ENCODE measurements at regions not wholly inside any gene's neighbourhood (a gene's known extent, or its start where the extent isn't known, plus 50 kb on each side); places are given as distances from the start of the nearest gene placed in this dataset.

DNA sequence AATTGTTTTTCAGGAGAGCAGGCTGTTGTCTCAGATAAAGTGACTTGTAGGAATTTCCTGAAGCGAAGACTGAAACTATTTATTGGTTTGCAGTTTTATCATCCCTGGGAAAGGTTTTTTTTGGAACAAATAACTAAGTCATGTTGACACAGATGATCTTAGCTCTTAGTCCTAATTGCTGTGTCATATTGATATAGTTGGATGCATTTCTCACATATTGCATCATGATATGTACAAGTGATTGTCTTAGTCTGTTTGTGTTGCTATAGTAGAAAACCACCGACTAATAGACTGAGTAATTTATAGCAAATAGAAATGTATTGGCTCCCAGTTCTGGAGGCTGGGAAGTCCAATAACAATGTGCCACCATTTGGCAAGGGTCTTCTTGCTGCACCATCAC lies 397.5 kb upstream of the PPP1R2C start:
- TF ChIP-seq ISL1 (CRISPR knock-in tag; IDR thresholded peaks at IDR 0.05): no peak
- no peak for TF ChIP-seq RARB (CRISPR knock-in tag; IDR thresholded peaks at IDR 0.05)
- TF ChIP-seq ZNF70 (CRISPR knock-in tag; IDR thresholded peaks at IDR 0.05): no peak
- TF ChIP-seq, protein P1, sequence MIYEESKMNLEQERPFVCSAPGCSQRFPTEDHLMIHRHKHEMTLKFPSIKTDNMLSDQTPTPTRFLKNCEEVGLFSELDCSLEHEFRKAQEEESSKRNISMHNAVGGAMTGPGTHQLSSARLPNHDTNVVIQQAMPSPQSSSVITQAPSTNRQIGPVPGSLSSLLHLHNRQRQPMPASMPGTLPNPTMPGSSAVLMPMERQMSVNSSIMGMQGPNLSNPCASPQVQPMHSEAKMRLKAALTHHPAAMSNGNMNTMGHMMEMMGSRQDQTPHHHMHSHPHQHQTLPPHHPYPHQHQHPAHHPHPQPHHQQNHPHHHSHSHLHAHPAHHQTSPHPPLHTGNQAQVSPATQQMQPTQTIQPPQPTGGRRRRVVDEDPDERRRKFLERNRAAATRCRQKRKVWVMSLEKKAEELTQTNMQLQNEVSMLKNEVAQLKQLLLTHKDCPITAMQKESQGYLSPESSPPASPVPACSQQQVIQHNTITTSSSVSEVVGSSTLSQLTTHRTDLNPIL (CRISPR knock-in tag; IDR thresholded peaks at IDR 0.05; ENCODE audit: low read depth): no peak
- TF ChIP-seq, protein P2, sequence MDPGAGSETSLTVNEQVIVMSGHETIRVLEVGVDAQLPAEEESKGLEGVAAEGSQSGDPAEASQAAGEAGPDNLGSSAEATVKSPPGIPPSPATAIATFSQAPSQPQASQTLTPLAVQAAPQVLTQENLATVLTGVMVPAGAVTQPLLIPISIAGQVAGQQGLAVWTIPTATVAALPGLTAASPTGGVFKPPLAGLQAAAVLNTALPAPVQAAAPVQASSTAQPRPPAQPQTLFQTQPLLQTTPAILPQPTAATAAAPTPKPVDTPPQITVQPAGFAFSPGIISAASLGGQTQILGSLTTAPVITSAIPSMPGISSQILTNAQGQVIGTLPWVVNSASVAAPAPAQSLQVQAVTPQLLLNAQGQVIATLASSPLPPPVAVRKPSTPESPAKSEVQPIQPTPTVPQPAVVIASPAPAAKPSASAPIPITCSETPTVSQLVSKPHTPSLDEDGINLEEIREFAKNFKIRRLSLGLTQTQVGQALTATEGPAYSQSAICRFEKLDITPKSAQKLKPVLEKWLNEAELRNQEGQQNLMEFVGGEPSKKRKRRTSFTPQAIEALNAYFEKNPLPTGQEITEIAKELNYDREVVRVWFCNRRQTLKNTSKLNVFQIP (CRISPR knock-in tag; IDR thresholded peaks at IDR 0.05; ENCODE audit: borderline replicate concordance, low read depth): no peak
- no peak for TF ChIP-seq ZNF565 (CRISPR knock-in tag; conservative IDR thresholded peaks at IDR 0.05; ENCODE audit: low read depth)
- TF ChIP-seq TCF4 (CRISPR knock-in tag; IDR thresholded peaks at IDR 0.05; ENCODE audit: borderline replicate concordance): no peak
- no peak for TF ChIP-seq ESRRG (CRISPR knock-in tag; IDR thresholded peaks at IDR 0.05)
- no peak for TF ChIP-seq OSR1 (CRISPR knock-in tag; IDR thresholded peaks at IDR 0.05)
- TF ChIP-seq PPARA (CRISPR knock-in tag; IDR thresholded peaks at IDR 0.05; ENCODE audit: borderline replicate concordance): no peak
- ATAC-seq: no peak

DNA sequence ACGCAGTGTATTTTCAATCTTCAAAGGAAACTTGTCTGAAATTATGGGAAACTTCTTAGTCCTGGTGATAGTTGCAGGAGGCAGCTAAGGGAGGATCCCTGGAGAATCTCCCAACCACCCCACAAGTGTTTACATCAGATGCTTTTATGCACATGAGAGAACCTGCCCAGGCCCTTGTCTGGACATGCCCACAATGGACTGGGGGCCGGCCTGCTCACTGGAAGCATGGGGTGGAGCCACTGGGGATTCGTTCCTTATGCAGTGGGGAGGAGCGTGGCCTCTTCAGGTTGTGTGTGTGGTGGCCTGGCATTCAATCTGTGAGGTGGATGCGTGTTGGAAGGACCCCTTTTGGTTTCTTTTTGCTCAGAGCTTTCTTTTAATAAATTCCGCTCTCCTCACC lies 398.7 kb upstream of the PPP1R2C start:
- TF ChIP-seq ZNF565 (CRISPR knock-in tag; conservative IDR thresholded peaks at IDR 0.05; ENCODE audit: low read depth) (no peak), ZNF8 (CRISPR knock-in tag; IDR thresholded peaks at IDR 0.05) (no peak)
- TF ChIP-seq, protein P1 (CRISPR knock-in tag; IDR thresholded peaks at IDR 0.05; ENCODE audit: low read depth): no peak
- ATAC-seq: peak; percentile 37; the same call in 1 of the 3 replicates

DNA sequence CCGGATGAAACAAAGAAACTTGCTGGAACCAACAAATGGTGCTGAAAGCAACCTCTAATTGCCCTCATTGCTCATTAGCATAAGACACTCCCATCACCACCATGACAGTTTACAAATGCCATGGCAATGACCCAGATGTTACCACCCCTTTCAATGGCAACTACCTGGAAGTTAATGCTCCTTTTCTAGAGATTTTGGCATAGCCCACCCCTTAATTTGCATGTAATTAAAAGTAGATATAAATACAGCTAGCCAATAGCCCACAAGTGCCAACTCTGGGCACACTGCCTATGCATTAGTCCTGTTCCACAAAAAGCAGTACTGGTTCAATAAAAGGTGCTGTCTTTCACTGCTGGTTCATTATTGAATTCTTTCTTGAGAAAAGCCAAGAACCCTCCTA lies 410.3 kb upstream of the PPP1R2C start:
- no peak for TF ChIP-seq ZC3H10 (CRISPR knock-in tag; IDR thresholded peaks at IDR 0.05)
- TF ChIP-seq ZFP3 (CRISPR knock-in tag; IDR thresholded peaks at IDR 0.05): no peak
- TF ChIP-seq RARB (CRISPR knock-in tag; IDR thresholded peaks at IDR 0.05): no peak
- TF ChIP-seq PPARA (CRISPR knock-in tag; IDR thresholded peaks at IDR 0.05; ENCODE audit: borderline replicate concordance): no peak
- no peak for TF ChIP-seq ZFP30 (CRISPR knock-in tag; IDR thresholded peaks at IDR 0.05)
- no peak for TF ChIP-seq BACH2 (CRISPR knock-in tag; IDR thresholded peaks at IDR 0.05; ENCODE audit: borderline replicate concordance)
- TF ChIP-seq ZNF70 (CRISPR knock-in tag; IDR thresholded peaks at IDR 0.05): no peak
- TF ChIP-seq ISL1 (CRISPR knock-in tag; IDR thresholded peaks at IDR 0.05): no peak
- TF ChIP-seq, protein P2 (CRISPR knock-in tag; IDR thresholded peaks at IDR 0.05; ENCODE audit: borderline replicate concordance, low read depth): no peak
- TF ChIP-seq ZNF8 (CRISPR knock-in tag; IDR thresholded peaks at IDR 0.05): no peak
- no peak for TF ChIP-seq TCF4 (CRISPR knock-in tag; IDR thresholded peaks at IDR 0.05; ENCODE audit: borderline replicate concordance)
- no peak for TF ChIP-seq ZNF565 (CRISPR knock-in tag; conservative IDR thresholded peaks at IDR 0.05; ENCODE audit: low read depth)
- TF ChIP-seq TOX (CRISPR knock-in tag; IDR thresholded peaks at IDR 0.05; ENCODE audit: borderline replicate concordance): no peak
- TF ChIP-seq, protein P3, sequence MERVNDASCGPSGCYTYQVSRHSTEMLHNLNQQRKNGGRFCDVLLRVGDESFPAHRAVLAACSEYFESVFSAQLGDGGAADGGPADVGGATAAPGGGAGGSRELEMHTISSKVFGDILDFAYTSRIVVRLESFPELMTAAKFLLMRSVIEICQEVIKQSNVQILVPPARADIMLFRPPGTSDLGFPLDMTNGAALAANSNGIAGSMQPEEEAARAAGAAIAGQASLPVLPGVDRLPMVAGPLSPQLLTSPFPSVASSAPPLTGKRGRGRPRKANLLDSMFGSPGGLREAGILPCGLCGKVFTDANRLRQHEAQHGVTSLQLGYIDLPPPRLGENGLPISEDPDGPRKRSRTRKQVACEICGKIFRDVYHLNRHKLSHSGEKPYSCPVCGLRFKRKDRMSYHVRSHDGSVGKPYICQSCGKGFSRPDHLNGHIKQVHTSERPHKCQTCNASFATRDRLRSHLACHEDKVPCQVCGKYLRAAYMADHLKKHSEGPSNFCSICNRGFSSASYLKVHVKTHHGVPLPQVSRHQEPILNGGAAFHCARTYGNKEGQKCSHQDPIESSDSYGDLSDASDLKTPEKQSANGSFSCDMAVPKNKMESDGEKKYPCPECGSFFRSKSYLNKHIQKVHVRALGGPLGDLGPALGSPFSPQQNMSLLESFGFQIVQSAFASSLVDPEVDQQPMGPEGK (CRISPR knock-in tag; IDR thresholded peaks at IDR 0.05; ENCODE audit: borderline replicate concordance): no peak
- TF ChIP-seq, protein P1 (CRISPR knock-in tag; IDR thresholded peaks at IDR 0.05; ENCODE audit: low read depth): no peak
- TF ChIP-seq GLIS3 (CRISPR knock-in tag; IDR thresholded peaks at IDR 0.05): no peak
- TF ChIP-seq CSRNP3 (CRISPR knock-in tag; IDR thresholded peaks at IDR 0.05): no peak
- TF ChIP-seq OSR1 (CRISPR knock-in tag; IDR thresholded peaks at IDR 0.05): no peak
- no peak for TF ChIP-seq CSDC2 (CRISPR knock-in tag; IDR thresholded peaks at IDR 0.05)
- no peak for TF ChIP-seq ESRRG (CRISPR knock-in tag; IDR thresholded peaks at IDR 0.05)

More for the DNA sequence above, 410.3 kb upstream of the PPP1R2C start:
- no peak for ATAC-seq
